K562 (cell line): ENCODE measurements at regions not wholly inside any gene's neighbourhood (a gene's known extent, or its start where the extent isn't known, plus 50 kb on each side); places are given as distances from the start of the nearest gene placed in this dataset.

Source experiments
- ATAC-seq: fragments of 200-7000 bp; cut with Tn5 transposase; 3 replicates; pipeline ENCODE4 v1.9.1; 2020; ENCODE audit warnings: moderate library complexity
- BruUV-seq: library from RNA; stranded (reverse); fragments of 400-500 nt; replicated peaks from 2 replicates; lab custom pipeline; 2021; lab: Mats Ljungman, UMichigan
- CTCF ChIA-PET: fragments of 300-600 bp; formaldehyde crosslinking; extraction: SDS; loops from one replicate; lab custom pipeline; 2021; ENCODE audit warnings: low intra/inter-chr PET ratio; lab: Yijun Ruan, JAX
- POLR2A ChIA-PET: fragments of 300-600, 350-650 bp; sonication (Branson Sonifier 250); formaldehyde crosslinking; extraction: SDS; loops from one replicate; lab custom pipeline; 2021; ENCODE audit warnings: antibody characterized with exemption, inconsistent platforms; lab: Yijun Ruan, JAX
- DNase-seq, 4 experiments: peaks; one replicate each; pipeline versions ENCODE4 v3.0.0 to v3.0.0-alpha.2; 2011 to 2018; ENCODE audit warnings: low spot score in 3 of 4, mixed read lengths in 3 of 4; ENCODE audit errors: extremely low read depth in 1 of 4
- FAIRE-seq: peaks from 2 replicates; lab custom pipeline; 2011; peaks lifted over from hg19 to GRCh38; lab: Jason Lieb, UNC
- H2AFZ ChIP-seq: 2 replicates; pipeline ENCODE4 v1.6.0; 2011; ENCODE audit warnings: low read depth, low read length, control low read depth, inconsistent platforms
- H3K27ac ChIP-seq: fragments of 200-600 bp; 3 replicates; pipeline ENCODE4 v1.8.0; 2011; ENCODE audit warnings: low read depth, mild to moderate bottlenecking, control low read depth, inconsistent platforms, low read length, moderate library complexity, mixed read lengths; ENCODE audit errors: extremely low read depth
- H3K27me3 ChIP-seq, 2 experiments: fragments of 300-600 bp in 1 of 2; 2 replicates in 1 of 2; 3 replicates in 1 of 2; pipeline versions ENCODE4 v1.6.0 to v1.8.0; 2011; ENCODE audit warnings: inconsistent platforms in 2 of 2, low read length in 2 of 2, mild to moderate bottlenecking in 1 of 2, mixed read lengths in 1 of 2, moderate library complexity in 1 of 2; ENCODE audit not compliant: control insufficient read depth in 2 of 2, insufficient read depth in 2 of 2
- H3K36me3 ChIP-seq: fragments of 300-600 bp; 3 replicates; pipeline ENCODE4 v1.8.0; 2011; ENCODE audit warnings: mild to moderate bottlenecking, low read length, inconsistent platforms; ENCODE audit not compliant: control insufficient read depth, insufficient read depth
- H3K4me1 ChIP-seq, 2 experiments: fragments of 200-600 bp in 1 of 2; replicated peaks in 1 of 2; 2 replicates in 1 of 2; 3 replicates in 1 of 2; pipeline versions ENCODE4 v1.5.1 to v1.8.0; 2011; ENCODE audit warnings: inconsistent platforms in 2 of 2, low read length in 2 of 2, mild to moderate bottlenecking in 1 of 2, mixed read lengths in 1 of 2, moderate library complexity in 1 of 2; ENCODE audit not compliant: control insufficient read depth in 2 of 2, insufficient read depth in 2 of 2
- H3K4me2 ChIP-seq: 2 replicates; pipeline ENCODE4 v1.6.1; 2011; ENCODE audit warnings: low read length, control low read depth, inconsistent platforms, mixed read lengths; ENCODE audit not compliant: insufficient read depth
- H3K4me3 ChIP-seq: fragments of 200-600 bp; sonication (generic), shearing (Covaris generic); 2 replicates; pipeline ENCODE4 v1.5.1; 2016; ENCODE audit warnings: control low read depth, inconsistent platforms
- H3K79me2 ChIP-seq: fragments of 200-600 bp; 3 replicates; pipeline ENCODE4 v1.8.0; 2011; ENCODE audit warnings: low read length, inconsistent platforms; ENCODE audit not compliant: control insufficient read depth, insufficient read depth
- H3K9ac ChIP-seq, 2 experiments: 2 replicates each; pipeline versions ENCODE4 v1.6.0 to v1.6.1; 2011; ENCODE audit warnings: low read depth in 2 of 2, low read length in 2 of 2, control low read depth in 1 of 2, inconsistent platforms in 1 of 2, mild to moderate bottlenecking in 1 of 2, mixed read lengths in 1 of 2; ENCODE audit not compliant: insufficient read depth in 1 of 2
- H3K9me1 ChIP-seq: one replicate; pipeline ENCODE4 v1.6.0; 2011; ENCODE audit warnings: inconsistent platforms, mild to moderate bottlenecking, low read length, moderate library complexity; ENCODE audit not compliant: control insufficient read depth, insufficient read depth
- H3K9me3 ChIP-seq: replicated peaks from 2 replicates; pipeline ENCODE4 v1.5.1; 2011; ENCODE audit warnings: low read depth, low read length, inconsistent platforms; ENCODE audit not compliant: control insufficient read depth, insufficient read depth
- H4K20me1 ChIP-seq: replicated peaks from 2 replicates; pipeline ENCODE4 v1.6.1; 2011; ENCODE audit warnings: low read length, inconsistent platforms, mixed read lengths; ENCODE audit not compliant: control insufficient read depth, insufficient read depth
- ATF1 ChIP-seq, 2 experiments: fragments of 450-650 bp in 1 of 2; IDR thresholded peaks; 2 replicates each; pipeline ENCODE4 v1.6.1; 2016; ENCODE audit warnings: missing compliant biosample characterization in 1 of 2, missing genetic modification characterization in 1 of 2
- DPF2 ChIP-seq: fragments of 450-650 bp; IDR thresholded peaks from 2 replicates; pipeline ENCODE4 v1.6.1; 2016
- PHF8 ChIP-seq: fragments of 200-600 bp; sonication (generic); IDR thresholded peaks from 2 replicates; pipeline ENCODE4 v1.6.1; 2012; ENCODE audit warnings: mixed run types, mild to moderate bottlenecking, inconsistent platforms, low read length, moderate library complexity, borderline replicate concordance
- TCF3 ChIP-seq: sonication (generic); formaldehyde crosslinking; IDR thresholded peaks from 2 replicates; pipeline ENCODE4 v1.4.0; 2020; ENCODE audit warnings: mild to moderate bottlenecking, missing genetic modification reagents
- WGBS: fragments of 100-300 bp; shearing (Covaris generic); methylation state at CpG from one replicate; pipeline ENCODE4 v1.1.6; 2016; ENCODE audit warnings: low coverage, mixed read lengths; ENCODE audit not compliant: insufficient coverage; ENCODE audit errors: missing lambda C conversion rate; 5-methylcytosine and 5-hydroxymethylcytosine counted together
- in situ Hi-C: fragments of 300-500 bp; cut with MboI; formaldehyde crosslinking; loops from 4 replicates; pipeline ENCODE4 v1.15.0; 2018; ENCODE audit warnings: inconsistent platforms, mixed read lengths
- intact Hi-C: fragments of 100-400 bp; cut with micrococcal nuclease; formaldehyde crosslinking; loops from 2 replicates; pipeline ENCODE4 v1.14.2; 2022

DNA sequence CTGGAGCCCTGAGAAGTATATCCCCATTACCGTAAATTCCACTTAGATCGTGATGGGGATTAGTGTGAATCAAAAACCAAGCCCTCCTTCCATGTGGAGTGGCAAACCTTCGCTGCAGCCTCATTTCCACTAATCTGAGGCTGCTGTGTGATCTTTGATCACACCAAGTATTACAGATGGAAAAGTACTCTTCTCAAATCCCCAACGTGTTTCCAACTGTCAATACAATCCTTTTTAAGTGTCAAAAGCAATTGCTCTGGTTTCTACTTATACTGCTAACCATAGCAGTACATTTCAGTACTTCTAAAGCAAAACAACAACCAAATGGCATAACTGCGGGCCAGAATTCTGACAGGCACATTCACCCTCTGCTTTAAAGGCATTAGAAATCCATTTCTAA, 307.7 kb upstream of the ADAMTS16 start:
- no peaks in the 10 kb centered on the region for H3K27me3 ChIP-seq
- no peak overlapping the region for H3K4me3 ChIP-seq
- no peaks in the 10 kb centered on the region for H3K4me1 ChIP-seq
- POLR2A ChIA-PET: no interaction called here
- no peaks in the 10 kb centered on the region for H3K9me3 ChIP-seq
- no peaks in the 10 kb centered on the region for H3K36me3 ChIP-seq
- intact Hi-C loops: no loop called here
- BruUV-seq: no TSS peak
- H2AFZ ChIP-seq: no peak overlapping the region
- no peak overlapping the region for H3K27ac ChIP-seq
- H3K9me1 ChIP-seq: no peaks in the 10 kb centered on the region
- ATAC-seq: no peak
- CTCF ChIA-PET: no interaction called here
- no peaks in the 10 kb centered on the region for H4K20me1 ChIP-seq
- no peaks in the 10 kb centered on the region for H3K79me2 ChIP-seq
- no peak for DNase-seq
- in situ Hi-C loops: no loop called here
- H3K9ac ChIP-seq: no peak overlapping the region
- FAIRE-seq: no peak
- 4% methylated on average over 5 of the region's 5 CpGs for WGBS
- TF ChIP-seq ATF1 (CRISPR knock-in tag; IDR thresholded peaks at IDR 0.05): no peak
- TF ChIP-seq ATF1 (tag; IDR thresholded peaks at IDR 0.05): no peak
- TF ChIP-seq PHF8: no peak
- H3K4me2 ChIP-seq: no peak overlapping the region

DNA sequence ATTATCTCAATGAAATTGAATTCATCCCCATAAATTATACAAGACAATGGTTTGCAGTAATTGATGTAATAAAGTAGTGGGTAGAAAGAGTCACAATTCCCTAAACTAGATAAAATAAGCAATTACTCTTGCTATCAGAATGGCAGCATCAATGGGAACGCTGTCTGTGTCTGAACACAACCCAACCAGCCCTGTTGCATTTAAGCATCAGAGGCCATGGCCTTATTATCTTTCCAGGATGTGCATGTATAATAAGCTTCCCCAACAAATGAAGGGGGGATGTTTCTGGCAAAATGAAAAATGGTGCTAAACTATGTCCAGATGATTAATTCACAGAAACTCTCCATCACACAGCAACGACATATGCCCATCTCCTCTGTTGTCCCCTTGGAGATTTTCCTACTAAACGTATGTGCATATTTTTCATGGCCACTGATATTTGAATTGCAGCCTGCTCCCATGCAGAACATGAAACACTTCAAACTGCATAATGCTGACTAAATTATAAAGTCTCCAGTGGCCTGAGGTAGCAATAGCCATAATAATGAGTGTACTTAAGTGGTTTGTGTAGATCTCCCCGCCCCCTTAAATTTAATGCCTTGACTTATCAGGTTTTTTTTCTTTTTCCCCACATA, 306.9 kb upstream of the ADAMTS16 start:
- Histone ChIP-seq H3K36me3 (no peaks in the 10 kb centered on the region), H3K9me1 (no peaks in the 10 kb centered on the region)
- TF ChIP-seq DPF2 (no peak), TCF3 (CRISPR knock-in tag) (no peak)
- TF ChIP-seq, all 486 proteins: peak for 0
- no peaks in the 10 kb centered on the region for H3K79me2 ChIP-seq
- no peak overlapping the region for H3K4me2 ChIP-seq
- 1% methylated on average over 4 of the region's 4 CpGs for whole genome bisulfite sequencing
- in situ Hi-C loops: no loop called here
- no peaks in the 10 kb centered on the region for H3K4me1 ChIP-seq
- no peak for FAIRE-seq
- no peak for ATAC-seq
- BruUV-seq: no TSS peak
- H3K27me3 ChIP-seq: no peaks in the 10 kb centered on the region
- no peak for DNase-seq
- no peaks in the 10 kb centered on the region for H4K20me1 ChIP-seq
- H3K27ac ChIP-seq: no peak overlapping the region
- CTCF ChIA-PET: no interaction called here
- intact Hi-C loops: no loop called here
- H3K9me3 ChIP-seq: no peaks in the 10 kb centered on the region
- H3K9ac ChIP-seq: no peak overlapping the region
- H3K4me3 ChIP-seq: no peak overlapping the region
- no peak overlapping the region for H2AFZ ChIP-seq
- POLR2A ChIA-PET: no interaction called here
